RWPE1 (cell line): ENCODE measurements at regions not wholly inside any gene's neighbourhood (a gene's known extent, or its start where the extent isn't known, plus 50 kb on each side); places are given as distances from the start of the nearest gene placed in this dataset.
"Not testable (repeated sequence)": the region's sequence is repeated elsewhere in the genome, so short reads cannot be mapped to it uniquely, and the experiment has no call there.

Source experiments
- CTCF ChIA-PET: fragments of 350-600 bp; sonication (Branson Sonifier 250); formaldehyde crosslinking; extraction: SDS; loops from one replicate; lab custom pipeline; 2021; lab: Yijun Ruan, JAX
- POLR2A ChIA-PET: fragments of 400-600 bp; formaldehyde crosslinking; extraction: SDS; loops from one replicate; lab custom pipeline; 2020; ENCODE audit warnings: antibody characterized with exemption; ENCODE audit not compliant: low non-redundant PET; lab: Yijun Ruan, JAX
- DNase-seq: peaks from one replicate; pipeline ENCODE4 v3.0.0; 2012; ENCODE audit warnings: low spot score
- H3K27ac ChIP-seq: fragments of 450-650 bp; 2 replicates; pipeline ENCODE4 v1.5.1; 2017
- TF ChIP-seq, protein P1 (sequence below): fragments of 450-650 bp; conservative IDR thresholded peaks from 2 replicates; pipeline ENCODE4 v1.5.1; 2017; ENCODE audit warnings: low read depth, mild to moderate bottlenecking

- ChIA-PET POLR2A (no interaction called here), CTCF (no interaction called here)
- TF ChIP-seq, protein P1, sequence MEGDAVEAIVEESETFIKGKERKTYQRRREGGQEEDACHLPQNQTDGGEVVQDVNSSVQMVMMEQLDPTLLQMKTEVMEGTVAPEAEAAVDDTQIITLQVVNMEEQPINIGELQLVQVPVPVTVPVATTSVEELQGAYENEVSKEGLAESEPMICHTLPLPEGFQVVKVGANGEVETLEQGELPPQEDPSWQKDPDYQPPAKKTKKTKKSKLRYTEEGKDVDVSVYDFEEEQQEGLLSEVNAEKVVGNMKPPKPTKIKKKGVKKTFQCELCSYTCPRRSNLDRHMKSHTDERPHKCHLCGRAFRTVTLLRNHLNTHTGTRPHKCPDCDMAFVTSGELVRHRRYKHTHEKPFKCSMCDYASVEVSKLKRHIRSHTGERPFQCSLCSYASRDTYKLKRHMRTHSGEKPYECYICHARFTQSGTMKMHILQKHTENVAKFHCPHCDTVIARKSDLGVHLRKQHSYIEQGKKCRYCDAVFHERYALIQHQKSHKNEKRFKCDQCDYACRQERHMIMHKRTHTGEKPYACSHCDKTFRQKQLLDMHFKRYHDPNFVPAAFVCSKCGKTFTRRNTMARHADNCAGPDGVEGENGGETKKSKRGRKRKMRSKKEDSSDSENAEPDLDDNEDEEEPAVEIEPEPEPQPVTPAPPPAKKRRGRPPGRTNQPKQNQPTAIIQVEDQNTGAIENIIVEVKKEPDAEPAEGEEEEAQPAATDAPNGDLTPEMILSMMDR: no peak
- no peak for DNase-seq
- H3K27ac ChIP-seq: no peak overlapping the region
Measured at GRCh38 chr14:51592836-51593235, 58.9 kb upstream of the FRMD6 start.

DNA sequence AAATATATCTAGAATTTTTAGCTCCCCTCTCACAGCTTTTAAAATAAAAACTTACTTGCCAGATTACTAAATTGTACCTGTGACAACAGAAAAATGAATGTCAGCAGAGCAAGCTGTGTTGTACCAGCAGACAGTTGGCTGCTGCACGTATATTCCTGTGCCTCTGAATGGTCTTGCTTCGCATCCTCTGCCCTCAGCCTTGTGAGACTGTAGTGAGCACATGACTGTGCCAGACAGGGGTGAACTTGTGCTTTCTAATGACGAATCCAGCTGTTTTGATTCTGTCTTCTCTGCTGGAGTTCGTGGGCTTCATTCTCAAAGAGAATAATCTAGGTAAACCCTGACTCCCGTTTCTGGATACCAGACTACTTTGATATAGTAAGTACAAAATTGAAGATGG, 58.3 kb upstream of the FRMD6 start:
- DNase-seq: no peak
- ChIA-PET CTCF (no interaction called here), POLR2A (no interaction called here)
- TF ChIP-seq, protein P1: no peak
- no peak overlapping the region for H3K27ac ChIP-seq

DNA sequence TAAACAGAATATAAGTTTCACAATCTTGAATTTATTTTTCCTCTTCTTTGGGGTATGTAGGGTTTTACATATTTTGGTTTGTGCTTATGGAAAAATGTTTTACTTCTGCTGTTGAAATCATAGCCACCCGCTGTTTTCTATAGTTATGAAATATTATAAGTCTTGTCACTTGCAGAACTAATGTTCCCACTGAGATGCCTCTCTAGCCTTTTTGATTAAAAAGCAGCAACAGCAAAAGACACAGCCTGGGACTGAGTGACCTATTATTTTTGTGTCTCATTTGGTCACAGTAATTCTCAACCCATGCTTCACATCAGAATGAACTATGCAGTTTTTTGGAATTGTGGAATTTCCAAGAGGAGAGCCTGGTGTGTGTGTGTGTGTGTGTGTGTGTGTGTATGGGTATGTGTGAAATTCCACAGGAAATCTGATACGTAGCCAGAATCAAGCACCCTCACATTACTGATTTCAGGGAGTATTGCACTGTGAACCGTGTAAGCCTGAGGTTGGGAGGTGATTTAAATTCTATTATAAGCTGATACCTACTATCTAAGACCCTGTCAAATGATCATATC, 55.7 kb upstream of the FRMD6 start:
- ChIA-PET CTCF (no interaction called here), POLR2A (no interaction called here)
- H3K27ac ChIP-seq: no peak overlapping the region
- no peak for DNase-seq
- TF ChIP-seq, protein P1: no peak

DNA sequence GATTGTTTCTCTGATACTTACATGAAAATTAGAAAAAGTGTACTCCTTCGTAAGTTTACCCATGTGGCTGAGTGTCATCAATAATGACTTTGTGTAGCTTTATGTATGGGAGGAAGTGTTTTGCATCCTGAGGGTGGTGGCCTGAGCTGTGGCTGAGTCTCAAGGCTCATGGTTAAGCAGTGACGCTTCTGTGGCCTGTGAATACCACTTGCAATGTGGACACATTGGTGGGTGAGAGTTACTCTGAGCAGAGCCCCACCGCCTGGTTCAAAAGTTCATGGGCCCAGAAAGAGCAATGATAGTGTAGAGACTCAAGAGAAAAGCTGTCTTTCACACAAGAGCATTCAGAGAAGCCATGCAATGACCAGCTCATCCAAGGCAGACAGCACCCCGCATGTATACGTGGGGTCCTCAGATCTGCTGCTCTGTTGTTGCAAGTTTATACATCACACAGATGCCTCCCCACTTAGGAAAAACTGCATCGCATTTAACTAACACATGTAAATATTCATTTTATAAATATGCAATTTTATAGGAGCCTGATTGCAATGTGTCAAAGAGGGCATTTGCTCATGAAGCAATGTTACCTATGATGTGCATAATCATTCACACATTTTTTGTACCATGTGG, 55.1 kb upstream of the FRMD6 start:
- DNase-seq: no peak
- CTCF ChIA-PET: no interaction called here
- TF ChIP-seq, protein P1: no peak
- H3K27ac ChIP-seq: no peak overlapping the region
- POLR2A ChIA-PET: no interaction called here

DNA sequence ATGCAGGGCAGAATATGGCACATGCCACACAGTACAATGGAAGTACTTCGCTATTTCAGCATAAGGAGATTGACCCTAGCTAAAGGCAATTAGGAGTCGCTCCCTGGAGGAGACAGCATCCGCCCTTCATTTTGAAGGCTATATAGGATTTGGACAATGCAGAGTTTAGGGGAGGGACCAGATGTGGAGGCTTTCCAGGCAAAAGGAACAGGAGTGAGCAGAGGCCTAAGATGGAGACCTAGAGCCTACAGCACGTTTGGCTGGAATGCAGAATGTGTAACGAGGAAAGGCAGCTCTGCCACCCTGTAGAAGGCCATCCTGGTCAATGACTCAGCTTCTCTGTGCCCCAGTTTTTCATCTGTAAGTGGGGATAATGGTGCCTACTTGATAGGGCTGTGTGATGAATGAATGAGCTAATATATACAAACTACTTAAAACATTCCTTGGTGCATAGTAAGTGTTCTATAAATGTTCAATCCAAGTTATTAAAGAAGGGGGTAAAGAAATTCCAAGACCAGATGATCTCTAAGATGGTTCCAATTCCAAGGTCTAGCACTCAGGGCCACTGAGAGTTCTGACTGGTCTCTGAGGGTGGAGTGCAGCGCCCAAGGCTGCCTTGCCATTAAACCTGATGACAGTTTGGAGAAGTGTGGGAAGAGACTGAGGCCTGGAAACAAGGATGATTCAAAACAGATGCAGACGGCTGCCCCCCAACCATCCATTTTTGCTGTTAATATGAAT, 54.3 kb upstream of the FRMD6 start:
- DNase-seq: no peak
- POLR2A ChIA-PET: no interaction called here
- no peak overlapping the region for H3K27ac ChIP-seq
- CTCF ChIA-PET: no interaction called here
- TF ChIP-seq, protein P1: no peak

DNA sequence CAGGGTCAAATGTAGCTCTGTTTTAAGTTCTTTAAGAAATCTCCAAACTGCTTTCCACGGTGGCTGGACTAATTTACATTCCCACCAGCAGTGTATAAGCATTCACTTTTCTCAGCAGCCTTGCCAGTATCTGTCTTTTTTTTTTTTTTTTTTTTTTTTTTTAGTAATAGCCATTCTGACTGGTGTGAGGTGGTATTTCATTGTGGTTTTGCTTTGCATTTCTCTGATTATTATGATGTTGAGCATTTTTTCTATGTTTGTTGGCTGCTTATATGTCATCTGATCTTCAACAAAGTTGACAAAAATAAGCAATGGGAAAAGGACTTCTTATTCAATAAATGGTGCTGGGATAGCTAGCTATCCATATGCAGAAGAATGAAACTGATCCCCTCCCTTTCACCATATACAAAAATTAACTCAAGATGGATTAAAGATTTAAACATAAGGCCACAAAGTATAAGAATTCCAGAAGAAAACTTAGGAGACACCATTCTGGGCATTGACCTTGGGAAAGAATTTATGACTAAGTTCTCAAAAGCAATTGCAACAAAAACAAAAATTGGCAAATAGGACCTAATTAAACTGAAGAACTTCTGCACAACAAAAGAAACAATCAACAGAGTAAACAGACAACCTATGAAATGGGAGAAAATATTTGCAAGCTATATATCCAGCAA, 52.6 kb upstream of the FRMD6 start:
- POLR2A ChIA-PET, DNase-seq, H3K27ac ChIP-seq: not testable (repeated sequence)
- CTCF ChIA-PET: interaction anchor here (0.7 kb wide), 1 partner anchor 556 kb away, joined by 3 read pairs; no protein-coding TSS in a partner anchor

- TF ChIP-seq, protein P1: no peak
- ChIA-PET CTCF (no interaction called here), POLR2A (no interaction called here)
- H3K27ac ChIP-seq: no peak overlapping the region
- DNase-seq: no peak
Measured at GRCh38 chr14:51600658-51601057, 51.1 kb upstream of the FRMD6 start.
